HUES6 (cell line): ENCODE measurements at regions not wholly inside any gene's neighbourhood (a gene's known extent, or its start where the extent isn't known, plus 50 kb on each side); places are given as distances from the start of the nearest gene placed in this dataset.

ENCODE experiments used
- H3K27ac ChIP-seq: 2 replicates; pipeline ENCODE4 v1.7.0; 2013; ENCODE audit warnings: low read depth, mild to moderate bottlenecking, low read length, inconsistent platforms
- H3K27me3 ChIP-seq: 2 replicates; pipeline ENCODE4 v1.6.1; 2013; ENCODE audit warnings: low read length; ENCODE audit not compliant: control insufficient read depth, insufficient read depth
- H3K36me3 ChIP-seq: 2 replicates; pipeline ENCODE4 v1.6.1; 2013; ENCODE audit warnings: low read length; ENCODE audit not compliant: control insufficient read depth, insufficient read depth
- H3K4me1 ChIP-seq: 2 replicates; pipeline ENCODE4 v1.6.1; 2013; ENCODE audit warnings: low read length; ENCODE audit not compliant: control insufficient read depth, insufficient read depth
- H3K4me3 ChIP-seq: 2 replicates; pipeline ENCODE4 v1.5.1; 2013; ENCODE audit warnings: low read depth, low read length
- H3K9ac ChIP-seq: one replicate; pipeline ENCODE4 v1.6.1; 2013; ENCODE audit warnings: mild to moderate bottlenecking, low read length
- H3K9me3 ChIP-seq: 2 replicates; pipeline ENCODE4 v1.6.1; 2013; ENCODE audit warnings: low read depth, low read length; ENCODE audit not compliant: control insufficient read depth, insufficient read depth

- Histone ChIP-seq H3K4me1 (peaks cover 4% of the 10 kb centered on the region; the same call in 1 of the 2 replicates), H3K36me3 (no peaks in the 10 kb centered on the region), H3K9me3 (no peaks in the 10 kb centered on the region), H3K9ac (no peak overlapping the region), H3K4me3 (no peak overlapping the region), H3K27me3 (no peaks in the 10 kb centered on the region), H3K27ac (no peak overlapping the region)
These were observed 91.1 kb upstream of the CLMN start for GRCh38 chr14:95410838-95411237.

GRCh38 chr14:95409477-95410272, 90.0 kb upstream of the CLMN start:
- no peak overlapping the region for H3K9ac ChIP-seq
- no peaks in the 10 kb centered on the region for H3K9me3 ChIP-seq
- H3K27ac ChIP-seq, result no peak overlapping the region
- H3K4me1 ChIP-seq, result peaks cover 4% of the 10 kb centered on the region; the same call in 1 of the 2 replicates
- H3K27me3 ChIP-seq, result no peaks in the 10 kb centered on the region
- H3K4me3 ChIP-seq, result no peak overlapping the region
- H3K36me3 ChIP-seq, result no peaks in the 10 kb centered on the region

- Histone ChIP-seq H3K36me3 (no peaks in the 10 kb centered on the region), H3K4me1 (peaks cover 4% of the 10 kb centered on the region; the same call in 1 of the 2 replicates), H3K9me3 (no peaks in the 10 kb centered on the region), H3K27ac (no peak overlapping the region), H3K27me3 (no peaks in the 10 kb centered on the region), H3K4me3 (no peak overlapping the region), H3K9ac (no peak overlapping the region)
These were observed 89.2 kb upstream of the CLMN start for GRCh38 chr14:95408731-95409476.

GRCh38 chr14:95407354-95407753, 87.6 kb upstream of the CLMN start:
- Histone ChIP-seq H3K9me3 (no peaks in the 10 kb centered on the region), H3K36me3 (no peaks in the 10 kb centered on the region), H3K9ac (no peak overlapping the region), H3K27me3 (no peaks in the 10 kb centered on the region), H3K4me3 (no peak overlapping the region), H3K27ac (no peak overlapping the region), H3K4me1 (no peaks in the 10 kb centered on the region)

DNA sequence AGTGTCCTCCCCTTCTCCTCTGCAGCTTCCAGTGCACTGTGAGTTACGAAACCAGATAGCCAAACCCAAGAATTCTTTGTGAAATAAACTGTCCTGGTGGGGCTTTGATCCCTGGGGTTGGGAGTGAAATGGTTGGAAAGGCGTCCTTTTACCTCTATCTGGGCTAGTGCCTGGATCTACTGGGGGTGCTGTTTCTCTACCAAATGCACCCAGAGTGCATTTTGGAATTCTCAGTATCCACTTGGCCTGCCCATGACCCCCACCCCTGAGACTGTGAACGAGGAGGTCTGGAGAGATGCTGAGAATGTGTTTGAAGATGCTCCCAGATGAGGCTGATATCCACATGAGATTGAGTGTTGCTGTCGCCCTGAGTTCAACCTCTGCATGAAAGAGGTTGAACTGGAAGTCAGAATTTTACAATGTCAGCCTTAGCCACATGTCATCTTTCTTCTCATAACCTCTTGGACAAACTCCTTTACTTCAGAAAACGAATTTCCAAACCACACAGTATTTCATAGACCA, 87.1 kb upstream of the CLMN start:
- H3K27me3 ChIP-seq, result no peaks in the 10 kb centered on the region
- H3K4me3 ChIP-seq, result no peak overlapping the region
- H3K36me3 ChIP-seq, result no peaks in the 10 kb centered on the region
- H3K27ac ChIP-seq, result no peak overlapping the region
- no peak overlapping the region for H3K9ac ChIP-seq
- H3K4me1 ChIP-seq, result no peaks in the 10 kb centered on the region
- H3K9me3 ChIP-seq, result no peaks in the 10 kb centered on the region

- Histone ChIP-seq H3K4me3 (no peak overlapping the region), H3K36me3 (no peaks in the 10 kb centered on the region), H3K27me3 (no peaks in the 10 kb centered on the region), H3K9me3 (no peaks in the 10 kb centered on the region), H3K9ac (no peak overlapping the region), H3K4me1 (no peaks in the 10 kb centered on the region), H3K27ac (no peak overlapping the region)
These were observed 84.9 kb upstream of the CLMN start for GRCh38 chr14:95404583-95404982.

GRCh38 chr14:95402578-95402977, 82.9 kb upstream of the CLMN start:
- no peaks in the 10 kb centered on the region for H3K27me3 ChIP-seq
- no peak overlapping the region for H3K4me3 ChIP-seq
- H3K4me1 ChIP-seq, result no peaks in the 10 kb centered on the region
- no peak overlapping the region for H3K27ac ChIP-seq
- no peaks in the 10 kb centered on the region for H3K36me3 ChIP-seq
- H3K9me3 ChIP-seq, result no peaks in the 10 kb centered on the region
- no peak overlapping the region for H3K9ac ChIP-seq

DNA sequence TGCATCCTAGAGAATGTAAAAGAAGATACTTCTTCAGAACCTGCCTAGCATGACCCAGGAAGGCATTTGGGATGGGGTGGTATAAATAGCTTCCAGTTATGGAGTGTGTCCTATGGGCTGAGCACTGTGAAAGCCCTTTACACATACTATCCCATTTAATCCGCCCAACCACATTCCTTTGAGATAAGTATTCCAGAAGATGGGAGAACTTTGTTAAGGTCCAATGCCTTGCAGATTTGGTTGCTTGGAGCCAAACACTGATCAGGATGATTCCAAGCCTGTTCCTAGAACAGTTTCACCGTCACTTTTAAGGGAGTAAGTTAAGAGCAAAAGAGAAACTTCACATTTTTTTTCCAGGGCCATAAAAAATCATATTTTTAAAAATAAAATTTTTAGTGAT, 82.5 kb upstream of the CLMN start:
- no peak overlapping the region for H3K4me3 ChIP-seq
- H3K9ac ChIP-seq, result no peak overlapping the region
- H3K27ac ChIP-seq, result no peak overlapping the region
- no peaks in the 10 kb centered on the region for H3K9me3 ChIP-seq
- no peaks in the 10 kb centered on the region for H3K27me3 ChIP-seq
- no peaks in the 10 kb centered on the region for H3K4me1 ChIP-seq
- H3K36me3 ChIP-seq, result no peaks in the 10 kb centered on the region

- no peaks in the 10 kb centered on the region for H3K4me1 ChIP-seq
- H3K27me3 ChIP-seq, result no peaks in the 10 kb centered on the region
- H3K27ac ChIP-seq, result no peak overlapping the region
These were observed 79.2 kb upstream of the CLMN start for GRCh38 chr14:95398630-95399547.

GRCh38 chr14:95397325-95397724, 77.6 kb upstream of the CLMN start:
- H3K27ac ChIP-seq, result no peak overlapping the region
- no peak overlapping the region for H3K9ac ChIP-seq
- no peaks in the 10 kb centered on the region for H3K36me3 ChIP-seq
- H3K9me3 ChIP-seq, result no peaks in the 10 kb centered on the region
- H3K4me1 ChIP-seq, result no peaks in the 10 kb centered on the region
- no peak overlapping the region for H3K4me3 ChIP-seq
- H3K27me3 ChIP-seq, result no peaks in the 10 kb centered on the region

More at GRCh38 chr14:95398630-95399547, 79.2 kb upstream of the CLMN start:
- no peaks in the 10 kb centered on the region for H3K36me3 ChIP-seq
- H3K9ac ChIP-seq, result no peak overlapping the region
- no peak overlapping the region for H3K4me3 ChIP-seq
- H3K9me3 ChIP-seq, result no peaks in the 10 kb centered on the region
